Tibial nerve (tissue), 4 donors: ENCODE measurements at regions not wholly inside any gene's neighbourhood (a gene's known extent, or its start where the extent isn't known, plus 50 kb on each side); places are given as distances from the start of the nearest gene placed in this dataset.

ENCODE experiments used
- DNase-seq, 2 donors: peaks; one replicate each; pipeline ENCODE4 v3.0.0-alpha.2; 2019; ENCODE audit warnings: low spot score in 2 of 2
- H3K27ac ChIP-seq, 4 donors: fragments of 200-600 bp; sonication (generic) in 3 of 4; one replicate each; pipeline ENCODE4 v1.5.1; 2017 to 2019; ENCODE audit warnings: mild to moderate bottlenecking in 1 of 4
- H3K27me3 ChIP-seq, 2 donors: fragments of 200-600 bp; sonication (generic) in 1 of 2; one replicate each; pipeline versions ENCODE4 v1.5.1 to v1.6.0; 2017 to 2019
- H3K36me3 ChIP-seq, 3 donors: fragments of 200-600 bp; sonication (generic); one replicate each; pipeline ENCODE4 v1.5.1; 2018 to 2019
- H3K4me1 ChIP-seq, 4 donors: fragments of 200-600 bp; sonication (generic) in 3 of 4; one replicate each; pipeline ENCODE4 v1.5.1; 2017 to 2019
- H3K4me3 ChIP-seq, 4 donors: fragments of 200-600 bp; sonication (generic) in 3 of 4; one replicate each; pipeline ENCODE4 v1.5.1; 2017 to 2019; ENCODE audit warnings: mild to moderate bottlenecking in 1 of 4, moderate library complexity in 1 of 4
- H3K9me3 ChIP-seq, 4 donors: fragments of 200-600 bp; sonication (generic) in 3 of 4; one replicate each; pipeline ENCODE4 v1.5.1; 2017 to 2019
- EP300 ChIP-seq, 2 donors: sonication (generic); formaldehyde crosslinking; IDR thresholded peaks; one replicate each; pipeline ENCODE4 v1.6.1; 2017; ENCODE audit warnings: antibody characterized with exemption in 2 of 2, mild to moderate bottlenecking in 1 of 2
- POLR2A ChIP-seq, 2 donors: fragments of 450-650 bp; IDR thresholded peaks; one replicate each; pipeline ENCODE4 v1.6.1; 2017; ENCODE audit warnings: antibody characterized with exemption in 2 of 2, mild to moderate bottlenecking in 2 of 2, moderate library complexity in 2 of 2
- WGBS, 2 donors: methylation state at CpG; one replicate each; pipeline ENCODE4 v1.1.5; 2018; 5-methylcytosine and 5-hydroxymethylcytosine counted together
- TF ChIP-seq, protein P1 (sequence below), 5 experiments: fragments of 200-600 bp in 3 of 5; fragments of 450-650 bp in 2 of 5; sonication (generic) in 3 of 5; IDR thresholded peaks; one replicate each; pipeline ENCODE4 v1.5.1; 2016 to 2019; ENCODE audit warnings: antibody characterized with exemption in 5 of 5, mild to moderate bottlenecking in 3 of 5, moderate library complexity in 2 of 5

DNA sequence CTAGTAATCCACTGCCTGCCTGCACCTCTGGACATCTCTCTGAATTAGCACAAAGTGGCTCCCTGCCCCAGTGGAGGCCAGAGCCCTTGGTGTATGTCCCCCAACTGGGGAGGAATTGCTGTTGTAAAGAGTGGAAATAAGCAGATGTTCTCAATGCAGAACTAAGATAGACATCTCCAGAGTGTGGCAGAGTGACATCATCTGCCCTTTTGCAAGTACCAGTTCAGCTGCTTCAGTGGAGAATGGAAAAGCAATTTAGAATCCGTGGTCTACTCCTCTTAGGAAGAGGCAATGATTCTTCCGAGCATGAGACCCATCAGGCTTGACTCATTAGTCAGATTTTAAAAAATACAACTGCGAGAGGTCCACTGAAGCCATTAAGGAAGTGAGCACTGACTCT, 1512.0 kb upstream of the GOT2 start:
- 77 to 91% methylated on average over 3 of the region's 3 CpGs for WGBS, 2 donors
- no peaks in the 10 kb centered on the region for H3K27me3 ChIP-seq
- H3K4me3 ChIP-seq: no peak overlapping the region
- no peaks in the 10 kb centered on the region for H3K36me3 ChIP-seq
- no peak for DNase-seq
- no peak for TF ChIP-seq POLR2A (IDR thresholded peaks at IDR 0.05)
- TF ChIP-seq, protein P1, sequence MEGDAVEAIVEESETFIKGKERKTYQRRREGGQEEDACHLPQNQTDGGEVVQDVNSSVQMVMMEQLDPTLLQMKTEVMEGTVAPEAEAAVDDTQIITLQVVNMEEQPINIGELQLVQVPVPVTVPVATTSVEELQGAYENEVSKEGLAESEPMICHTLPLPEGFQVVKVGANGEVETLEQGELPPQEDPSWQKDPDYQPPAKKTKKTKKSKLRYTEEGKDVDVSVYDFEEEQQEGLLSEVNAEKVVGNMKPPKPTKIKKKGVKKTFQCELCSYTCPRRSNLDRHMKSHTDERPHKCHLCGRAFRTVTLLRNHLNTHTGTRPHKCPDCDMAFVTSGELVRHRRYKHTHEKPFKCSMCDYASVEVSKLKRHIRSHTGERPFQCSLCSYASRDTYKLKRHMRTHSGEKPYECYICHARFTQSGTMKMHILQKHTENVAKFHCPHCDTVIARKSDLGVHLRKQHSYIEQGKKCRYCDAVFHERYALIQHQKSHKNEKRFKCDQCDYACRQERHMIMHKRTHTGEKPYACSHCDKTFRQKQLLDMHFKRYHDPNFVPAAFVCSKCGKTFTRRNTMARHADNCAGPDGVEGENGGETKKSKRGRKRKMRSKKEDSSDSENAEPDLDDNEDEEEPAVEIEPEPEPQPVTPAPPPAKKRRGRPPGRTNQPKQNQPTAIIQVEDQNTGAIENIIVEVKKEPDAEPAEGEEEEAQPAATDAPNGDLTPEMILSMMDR (IDR thresholded peaks at IDR 0.05): no peak
- no peak for TF ChIP-seq EP300 (IDR thresholded peaks at IDR 0.05)
- no peaks in the 10 kb centered on the region for H3K9me3 ChIP-seq
- no peak overlapping the region for H3K27ac ChIP-seq
- H3K4me1 ChIP-seq: no peaks in the 10 kb centered on the region

DNA sequence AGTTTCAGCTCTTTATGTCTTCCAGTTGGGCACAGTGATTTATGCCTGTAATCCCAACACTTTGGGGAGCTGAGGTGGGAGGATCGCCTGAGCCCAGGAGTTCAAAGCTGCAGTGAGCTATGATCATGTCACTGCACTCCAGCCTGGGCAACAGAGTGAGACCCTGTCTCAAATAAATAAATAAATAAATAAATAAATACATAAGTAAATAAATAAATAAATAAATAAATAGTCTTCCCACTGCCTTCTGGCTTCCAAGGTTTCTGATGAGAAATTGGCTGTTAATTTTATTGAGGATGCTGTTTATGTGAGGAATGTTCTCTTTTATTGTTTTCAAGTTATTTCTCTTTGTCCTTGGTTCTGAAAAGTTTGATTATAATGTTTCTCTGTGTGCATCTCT, 1507.6 kb upstream of the GOT2 start:
- DNase-seq: no peak
- H3K27ac ChIP-seq: no peak overlapping the region
- TF ChIP-seq POLR2A (IDR thresholded peaks at IDR 0.05) (no peak), EP300 (IDR thresholded peaks at IDR 0.05) (no peak)
- TF ChIP-seq, protein P1 (IDR thresholded peaks at IDR 0.05): no peak
- no peak overlapping the region for H3K4me3 ChIP-seq
- H3K4me1 ChIP-seq: no peaks in the 10 kb centered on the region
- no peaks in the 10 kb centered on the region for H3K36me3 ChIP-seq
- WGBS, 2 donors: 91 to 96% methylated on average over 1 of the region's 1 CpG
- H3K9me3 ChIP-seq: no peaks in the 10 kb centered on the region
- no peaks in the 10 kb centered on the region for H3K27me3 ChIP-seq

DNA sequence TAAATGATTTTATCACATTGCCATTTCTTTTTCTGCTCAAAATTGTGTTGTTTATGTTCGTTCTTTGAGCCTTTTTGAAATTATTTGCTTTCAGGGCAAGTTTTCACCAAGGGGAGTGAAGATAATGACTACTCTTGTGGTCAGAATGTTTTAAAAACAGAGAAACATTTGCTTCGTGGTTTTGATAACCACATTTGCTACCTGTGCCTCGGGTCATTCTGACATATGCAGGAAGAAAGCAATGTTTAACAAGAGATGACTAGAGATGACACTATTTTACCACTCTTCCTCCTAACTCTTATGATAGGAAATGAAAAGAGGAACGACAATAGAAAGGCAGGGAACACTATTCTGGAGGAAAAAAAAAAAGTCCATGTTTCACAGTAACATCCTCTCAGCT, 1496.5 kb upstream of the GOT2 start:
- Histone ChIP-seq H3K4me3 (no peak overlapping the region), H3K4me1 (peaks cover 0 to 4% (median 0%) of the 10 kb centered on the region in 4 donors), H3K27ac (no peak overlapping the region), H3K36me3 (no peaks in the 10 kb centered on the region), H3K9me3 (peaks cover 0 to 2% (median 0%) of the 10 kb centered on the region in 4 donors), H3K27me3 (no peaks in the 10 kb centered on the region)
- no peak for DNase-seq
- 19 to 26% methylated on average over 4 of the region's 4 CpGs for WGBS, 2 donors
- TF ChIP-seq POLR2A (IDR thresholded peaks at IDR 0.05) (no peak), EP300 (IDR thresholded peaks at IDR 0.05) (no peak)
- TF ChIP-seq, protein P1 (IDR thresholded peaks at IDR 0.05): no peak

DNA sequence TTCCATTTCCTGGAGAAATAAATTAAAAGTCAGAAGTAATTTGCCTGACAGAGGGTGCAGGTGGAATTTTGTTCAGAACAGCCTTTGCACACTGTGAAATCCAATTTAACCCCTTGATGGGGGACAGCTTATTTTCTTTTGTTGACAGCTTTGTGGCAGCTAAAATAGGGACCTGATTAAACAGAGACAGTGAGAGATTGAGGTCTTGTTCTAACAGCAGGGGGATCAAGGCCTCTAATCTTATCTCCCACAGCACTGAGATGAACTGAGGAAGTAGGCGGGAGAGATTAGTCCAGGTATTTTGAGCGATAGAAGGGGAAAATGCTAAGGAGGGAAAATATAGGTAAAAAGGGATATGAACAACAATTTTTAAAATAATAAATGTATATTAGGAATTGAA, 1491.4 kb upstream of the GOT2 start:
- TF ChIP-seq EP300 (IDR thresholded peaks at IDR 0.05) (no peak), POLR2A (IDR thresholded peaks at IDR 0.05) (no peak)
- no peak for DNase-seq
- Histone ChIP-seq H3K27me3 (no peaks in the 10 kb centered on the region), H3K36me3 (no peaks in the 10 kb centered on the region), H3K9me3 (peaks cover 0 to 13% (median 0%) of the 10 kb centered on the region in 4 donors), H3K27ac (no peak overlapping the region), H3K4me1 (peaks cover 0 to under 1% (median 0%) of the 10 kb centered on the region in 4 donors), H3K4me3 (no peak overlapping the region)
- WGBS, 2 donors: 88 to 89% methylated on average over 2 of the region's 2 CpGs

DNA sequence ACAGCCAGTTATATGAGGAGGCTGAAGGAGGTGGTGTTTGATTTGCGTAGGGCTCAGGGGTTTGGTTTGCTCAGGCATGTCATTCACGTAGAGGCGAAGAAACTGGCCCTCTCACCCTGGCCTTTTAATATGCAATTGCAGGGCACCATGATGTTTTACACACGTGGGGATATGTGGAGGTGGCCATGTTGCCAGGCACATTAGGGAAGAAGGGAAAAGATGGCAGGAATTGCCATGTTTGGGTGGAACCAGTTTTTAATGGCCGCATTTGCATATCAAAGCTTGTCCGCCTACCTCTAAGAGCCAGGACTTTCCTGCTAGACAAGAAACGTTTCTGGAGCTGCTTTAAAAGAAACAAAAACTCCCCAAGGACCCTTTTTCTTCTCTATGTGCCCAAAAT, 1483.7 kb upstream of the GOT2 start:
- Histone ChIP-seq H3K27ac (no peak overlapping the region), H3K9me3 (peaks cover 0 to 18% (median 0%) of the 10 kb centered on the region in 4 donors), H3K4me3 (no peak overlapping the region), H3K27me3 (no peaks in the 10 kb centered on the region), H3K4me1 (no peaks in the 10 kb centered on the region), H3K36me3 (no peaks in the 10 kb centered on the region)
- 77 to 78% methylated on average over 7 of the region's 7 CpGs for WGBS, 2 donors
- TF ChIP-seq, protein P1 (IDR thresholded peaks at IDR 0.05): no peak
- no peak for TF ChIP-seq POLR2A (IDR thresholded peaks at IDR 0.05)
- TF ChIP-seq EP300 (IDR thresholded peaks at IDR 0.05): no peak
- DNase-seq: no peak

DNA sequence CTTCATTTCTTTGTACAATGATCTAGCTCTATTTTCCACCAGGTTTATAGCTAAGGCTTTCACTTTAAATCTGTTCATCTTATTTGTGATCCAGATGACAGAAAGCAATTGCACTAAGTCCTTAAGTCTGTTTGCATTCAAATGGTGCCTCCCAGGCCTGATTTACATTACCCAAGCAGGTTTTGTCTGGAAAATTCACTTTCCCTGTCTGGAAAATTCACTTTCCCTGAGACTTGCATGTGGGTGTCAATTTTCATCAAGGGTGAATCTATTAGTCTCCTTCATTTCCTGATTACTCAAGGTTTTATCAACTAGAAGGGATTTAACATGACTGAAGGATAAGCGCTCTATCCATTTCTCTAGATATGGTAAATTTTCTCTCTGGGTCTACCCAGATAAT, 1480.2 kb upstream of the GOT2 start:
- 95 to 97% methylated on average over 1 of the region's 1 CpG for WGBS, 2 donors
- Histone ChIP-seq H3K4me1 (no peaks in the 10 kb centered on the region), H3K9me3 (no peaks in the 10 kb centered on the region), H3K36me3 (no peaks in the 10 kb centered on the region), H3K27me3 (no peaks in the 10 kb centered on the region), H3K4me3 (no peak overlapping the region), H3K27ac (no peak overlapping the region)
- no peak for DNase-seq
- TF ChIP-seq POLR2A (IDR thresholded peaks at IDR 0.05): no peak
- TF ChIP-seq EP300 (IDR thresholded peaks at IDR 0.05): no peak
